ENCODE measurements at regions not wholly inside any gene's neighbourhood (a gene's known extent, or its start where the extent isn't known, plus 50 kb on each side); places are given as distances from the start of the nearest gene placed in this dataset.

GRCh38 chr6:47160702-47161101 lies 118.6 kb upstream of the ADGRF1 start:
- Histone ChIP-seq H3K9me3 (ENCODE audit: control insufficient read depth, insufficient read depth, low read length) (no peaks in the 10 kb centered on the region), H3K36me3 (ENCODE audit: insufficient read depth, low read length) (no peaks in the 10 kb centered on the region), H3K4me1 (ENCODE audit: insufficient read depth, low read length) (peaks cover 2% of the 10 kb centered on the region; the same call in 1 of the 2 replicates), H3K9ac (ENCODE audit: low read depth, low read length) (no peak overlapping the region)

- Histone ChIP-seq H3K9ac (ENCODE audit: low read depth, low read length) (no peak overlapping the region), H3K9me3 (ENCODE audit: control insufficient read depth, insufficient read depth, low read length) (no peaks in the 10 kb centered on the region), H3K4me1 (ENCODE audit: insufficient read depth, low read length) (peaks cover 2% of the 10 kb centered on the region; the same call in 1 of the 2 replicates), H3K36me3 (ENCODE audit: insufficient read depth, low read length) (no peaks in the 10 kb centered on the region)
Measured at GRCh38 chr6:47159763-47160162, 117.6 kb upstream of the ADGRF1 start.

GRCh38 chr6:47157653-47158219 lies 115.6 kb upstream of the ADGRF1 start:
- H3K36me3 ChIP-seq (ENCODE audit: insufficient read depth, low read length), result no peaks in the 10 kb centered on the region
- H3K4me1 ChIP-seq (ENCODE audit: insufficient read depth, low read length), result peaks cover 9% of the 10 kb centered on the region
- H3K9me3 ChIP-seq (ENCODE audit: control insufficient read depth, insufficient read depth, low read length), result no peaks in the 10 kb centered on the region
- H3K9ac ChIP-seq (ENCODE audit: low read depth, low read length), result no peak overlapping the region

GRCh38 chr6:47157063-47157462 lies 114.9 kb upstream of the ADGRF1 start:
- no peaks in the 10 kb centered on the region for H3K9me3 ChIP-seq (ENCODE audit: control insufficient read depth, insufficient read depth, low read length)
- no peaks in the 10 kb centered on the region for H3K36me3 ChIP-seq (ENCODE audit: insufficient read depth, low read length)
- H3K4me1 ChIP-seq (ENCODE audit: insufficient read depth, low read length), result peaks cover 11% of the 10 kb centered on the region
- no peak overlapping the region for H3K9ac ChIP-seq (ENCODE audit: low read depth, low read length)

- H3K9ac ChIP-seq (ENCODE audit: low read depth, low read length), result no peak overlapping the region
- H3K4me1 ChIP-seq (ENCODE audit: insufficient read depth, low read length), result peaks cover 11% of the 10 kb centered on the region
- no peaks in the 10 kb centered on the region for H3K36me3 ChIP-seq (ENCODE audit: insufficient read depth, low read length)
- no peaks in the 10 kb centered on the region for H3K9me3 ChIP-seq (ENCODE audit: control insufficient read depth, insufficient read depth, low read length)
Measured at GRCh38 chr6:47156196-47156595, 114.1 kb upstream of the ADGRF1 start.

GRCh38 chr6:47153404-47153755 lies 111.2 kb upstream of the ADGRF1 start:
- Histone ChIP-seq H3K9me3 (ENCODE audit: control insufficient read depth, insufficient read depth, low read length) (no peaks in the 10 kb centered on the region), H3K9ac (ENCODE audit: low read depth, low read length) (no peak overlapping the region), H3K4me1 (ENCODE audit: insufficient read depth, low read length) (peaks cover 11% of the 10 kb centered on the region), H3K36me3 (ENCODE audit: insufficient read depth, low read length) (no peaks in the 10 kb centered on the region)

GRCh38 chr6:47152666-47153403 lies 110.7 kb upstream of the ADGRF1 start:
- Histone ChIP-seq H3K4me1 (ENCODE audit: insufficient read depth, low read length) (peaks cover 11% of the 10 kb centered on the region), H3K36me3 (ENCODE audit: insufficient read depth, low read length) (no peaks in the 10 kb centered on the region), H3K9ac (ENCODE audit: low read depth, low read length) (no peak overlapping the region), H3K9me3 (ENCODE audit: control insufficient read depth, insufficient read depth, low read length) (no peaks in the 10 kb centered on the region)

- peaks cover 24% of the 10 kb centered on the region for H3K4me1 ChIP-seq (ENCODE audit: insufficient read depth, low read length)
- H3K36me3 ChIP-seq (ENCODE audit: insufficient read depth, low read length), result no peaks in the 10 kb centered on the region
- no peak overlapping the region for H3K9ac ChIP-seq (ENCODE audit: low read depth, low read length)
- no peaks in the 10 kb centered on the region for H3K9me3 ChIP-seq (ENCODE audit: control insufficient read depth, insufficient read depth, low read length)
Measured at GRCh38 chr6:47151232-47151898, 109.2 kb upstream of the ADGRF1 start.

GRCh38 chr6:47149554-47149953 lies 107.4 kb upstream of the ADGRF1 start:
- H3K9me3 ChIP-seq (ENCODE audit: control insufficient read depth, insufficient read depth, low read length), result no peaks in the 10 kb centered on the region
- H3K9ac ChIP-seq (ENCODE audit: low read depth, low read length), result no peak overlapping the region
- no peaks in the 10 kb centered on the region for H3K36me3 ChIP-seq (ENCODE audit: insufficient read depth, low read length)
- H3K4me1 ChIP-seq (ENCODE audit: insufficient read depth, low read length), result peaks cover 34% of the 10 kb centered on the region

GRCh38 chr6:47149066-47149465 lies 106.9 kb upstream of the ADGRF1 start:
- H3K4me1 ChIP-seq (ENCODE audit: insufficient read depth, low read length), result peaks cover 38% of the 10 kb centered on the region
- no peaks in the 10 kb centered on the region for H3K9me3 ChIP-seq (ENCODE audit: control insufficient read depth, insufficient read depth, low read length)
- H3K9ac ChIP-seq (ENCODE audit: low read depth, low read length), result no peak overlapping the region
- H3K36me3 ChIP-seq (ENCODE audit: insufficient read depth, low read length), result no peaks in the 10 kb centered on the region

- no peak overlapping the region for H3K9ac ChIP-seq (ENCODE audit: low read depth, low read length)
Measured at GRCh38 chr6:47147836-47148344, 105.8 kb upstream of the ADGRF1 start.

GRCh38 chr6:47147175-47147727 lies 105.1 kb upstream of the ADGRF1 start:
- no peaks in the 10 kb centered on the region for H3K9me3 ChIP-seq (ENCODE audit: control insufficient read depth, insufficient read depth, low read length)
- no peak overlapping the region for H3K9ac ChIP-seq (ENCODE audit: low read depth, low read length)
- H3K36me3 ChIP-seq (ENCODE audit: insufficient read depth, low read length), result no peaks in the 10 kb centered on the region
- peaks cover 27% of the 10 kb centered on the region for H3K4me1 ChIP-seq (ENCODE audit: insufficient read depth, low read length)

More at GRCh38 chr6:47147836-47148344, 105.8 kb upstream of the ADGRF1 start:
- no peaks in the 10 kb centered on the region for H3K9me3 ChIP-seq (ENCODE audit: control insufficient read depth, insufficient read depth, low read length)
- H3K36me3 ChIP-seq (ENCODE audit: insufficient read depth, low read length), result no peaks in the 10 kb centered on the region
- peaks cover 31% of the 10 kb centered on the region for H3K4me1 ChIP-seq (ENCODE audit: insufficient read depth, low read length)

GRCh38 chr6:47146431-47147174 lies 104.5 kb upstream of the ADGRF1 start:
- H3K9ac ChIP-seq (ENCODE audit: low read depth, low read length), result no peak overlapping the region
- H3K36me3 ChIP-seq (ENCODE audit: insufficient read depth, low read length), result no peaks in the 10 kb centered on the region
- H3K9me3 ChIP-seq (ENCODE audit: control insufficient read depth, insufficient read depth, low read length), result no peaks in the 10 kb centered on the region
- peaks cover 27% of the 10 kb centered on the region for H3K4me1 ChIP-seq (ENCODE audit: insufficient read depth, low read length)

GRCh38 chr6:47145212-47145611 lies 103.1 kb upstream of the ADGRF1 start:
- Histone ChIP-seq H3K9me3 (ENCODE audit: control insufficient read depth, insufficient read depth, low read length) (no peaks in the 10 kb centered on the region), H3K4me1 (ENCODE audit: insufficient read depth, low read length) (peaks cover 27% of the 10 kb centered on the region), H3K9ac (ENCODE audit: low read depth, low read length) (no peak overlapping the region), H3K36me3 (ENCODE audit: insufficient read depth, low read length) (no peaks in the 10 kb centered on the region)

All from ES-I3 (cell line).